ENCODE measurements at regions not wholly inside any gene's neighbourhood (a gene's known extent, or its start where the extent isn't known, plus 50 kb on each side); places are given as distances from the start of the nearest gene placed in this dataset.
"Not testable (repeated sequence)": the region's sequence is repeated elsewhere in the genome, so short reads cannot be mapped to it uniquely, and the experiment has no call there.

DNA sequence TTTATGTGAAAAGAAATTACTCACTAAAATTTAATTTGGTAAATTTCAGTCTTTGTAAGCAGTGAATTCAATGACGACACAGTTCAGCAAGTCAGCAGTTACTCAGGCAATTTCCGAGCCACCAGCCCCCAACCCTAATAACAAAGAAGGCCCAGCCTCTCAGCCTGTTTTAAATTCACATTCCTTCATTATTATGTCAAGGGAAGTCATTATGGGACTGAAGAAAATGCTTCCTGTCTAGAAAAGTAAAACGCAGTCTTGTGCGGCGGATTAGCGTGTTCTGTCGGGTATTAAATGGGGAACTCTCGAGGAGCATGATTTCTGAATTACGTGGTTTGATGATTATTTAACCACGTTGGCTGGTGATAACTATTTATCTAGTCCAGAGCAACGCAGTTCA is 177.6 kb downstream of the AIPL1 start:
- intact Hi-C loops (cut with DNase I; ENCODE audit: low total_unique reads) = no loop called here

DNA sequence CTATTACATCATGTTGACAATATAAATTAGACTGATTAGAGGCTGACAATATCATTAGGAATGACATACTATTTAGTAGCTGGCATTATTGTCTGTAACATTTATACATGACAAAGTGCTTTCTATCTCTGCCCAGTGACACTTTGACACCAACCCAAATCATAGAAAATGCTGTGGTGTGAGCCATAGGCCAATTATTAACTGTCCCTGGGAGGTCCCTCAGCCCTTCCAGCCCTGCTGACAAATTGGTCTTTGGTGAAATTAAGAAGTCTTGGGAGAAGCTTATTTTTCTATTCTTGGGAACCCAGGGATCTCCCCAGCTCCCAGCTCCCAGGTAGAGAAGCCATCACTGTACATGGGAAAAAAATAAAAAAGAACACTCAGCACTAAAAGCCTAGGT is 179.6 kb downstream of the AIPL1 start:
- Histone ChIP-seq H3K27ac (no peak overlapping the region), H3K27me3 (peaks cover 0 to 17% of the 10 kb centered on the region in 2 donors), H3K9me3 (no peaks in the 10 kb centered on the region), H3K4me1 (no peaks in the 10 kb centered on the region), H3K36me3 (no peaks in the 10 kb centered on the region), H3K4me3 (no peak overlapping the region)
- no peak for DNase-seq (ENCODE audit: low spot score in 2 of 2)
- TF ChIP-seq, protein P1, sequence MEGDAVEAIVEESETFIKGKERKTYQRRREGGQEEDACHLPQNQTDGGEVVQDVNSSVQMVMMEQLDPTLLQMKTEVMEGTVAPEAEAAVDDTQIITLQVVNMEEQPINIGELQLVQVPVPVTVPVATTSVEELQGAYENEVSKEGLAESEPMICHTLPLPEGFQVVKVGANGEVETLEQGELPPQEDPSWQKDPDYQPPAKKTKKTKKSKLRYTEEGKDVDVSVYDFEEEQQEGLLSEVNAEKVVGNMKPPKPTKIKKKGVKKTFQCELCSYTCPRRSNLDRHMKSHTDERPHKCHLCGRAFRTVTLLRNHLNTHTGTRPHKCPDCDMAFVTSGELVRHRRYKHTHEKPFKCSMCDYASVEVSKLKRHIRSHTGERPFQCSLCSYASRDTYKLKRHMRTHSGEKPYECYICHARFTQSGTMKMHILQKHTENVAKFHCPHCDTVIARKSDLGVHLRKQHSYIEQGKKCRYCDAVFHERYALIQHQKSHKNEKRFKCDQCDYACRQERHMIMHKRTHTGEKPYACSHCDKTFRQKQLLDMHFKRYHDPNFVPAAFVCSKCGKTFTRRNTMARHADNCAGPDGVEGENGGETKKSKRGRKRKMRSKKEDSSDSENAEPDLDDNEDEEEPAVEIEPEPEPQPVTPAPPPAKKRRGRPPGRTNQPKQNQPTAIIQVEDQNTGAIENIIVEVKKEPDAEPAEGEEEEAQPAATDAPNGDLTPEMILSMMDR (IDR thresholded peaks at IDR 0.05) = no peak
- no peak for TF ChIP-seq POLR2A (IDR thresholded peaks at IDR 0.05)
- TF ChIP-seq POLR2AphosphoS5 (IDR thresholded peaks at IDR 0.05) = no peak
- intact Hi-C loops (cut with DNase I; ENCODE audit: low total_unique reads) = no loop called here

More for the DNA sequence above, 177.6 kb downstream of the AIPL1 start:
- TF ChIP-seq, protein P1 (IDR thresholded peaks at IDR 0.05) = no peak
- no peak for TF ChIP-seq POLR2AphosphoS5 (IDR thresholded peaks at IDR 0.05)
- no peak for TF ChIP-seq POLR2A (IDR thresholded peaks at IDR 0.05)
- Histone ChIP-seq H3K36me3 (no peaks in the 10 kb centered on the region), H3K27me3 (peaks cover 0 to 21% of the 10 kb centered on the region in 2 donors), H3K4me3 (no peak overlapping the region), H3K27ac (no peak overlapping the region), H3K4me1 (no peaks in the 10 kb centered on the region), H3K9me3 (no peaks in the 10 kb centered on the region)
- no peak for DNase-seq (ENCODE audit: low spot score in 2 of 2)

DNA sequence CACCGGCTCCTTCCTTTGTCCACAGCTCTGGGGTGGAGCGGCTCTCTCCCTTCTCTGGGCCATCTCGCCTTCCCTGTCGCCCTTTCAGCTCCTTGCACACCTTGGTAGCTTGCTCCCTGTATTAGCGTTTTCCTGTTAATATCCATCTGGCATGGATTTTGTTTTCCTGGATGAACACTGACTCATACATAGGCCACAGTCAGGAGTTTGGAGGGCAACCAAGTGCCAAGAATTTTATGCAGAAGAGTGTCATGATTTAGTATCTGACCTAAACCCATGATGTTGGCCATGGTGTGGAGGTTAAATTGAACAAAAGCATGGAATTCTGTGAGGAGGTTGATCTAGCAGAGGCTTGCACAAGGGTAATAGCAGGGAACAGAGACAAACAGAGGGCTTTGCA is 180.9 kb downstream of the AIPL1 start:
- intact Hi-C loops (cut with DNase I; ENCODE audit: low total_unique reads) = no loop called here

DNA sequence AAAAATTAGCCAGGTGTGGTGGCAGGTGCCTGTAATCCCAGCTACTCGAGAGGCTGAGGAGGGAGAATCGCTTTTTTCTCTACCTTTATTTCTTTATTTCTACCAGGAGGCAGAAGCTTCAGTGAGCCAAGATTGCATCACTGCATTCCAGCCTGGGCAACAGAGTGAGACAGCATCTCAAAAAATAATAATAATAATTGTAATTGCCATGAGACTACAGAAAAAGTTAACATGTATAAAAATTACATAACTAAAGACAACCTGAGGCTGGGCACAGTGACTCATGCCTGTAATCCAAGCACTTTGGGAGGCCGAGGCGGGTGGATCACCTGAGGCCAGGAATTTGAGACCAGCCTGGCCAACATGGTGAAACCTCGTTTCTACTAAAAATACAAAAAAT is 181.5 kb downstream of the WSCD1 start:
- H3K9me3 ChIP-seq; DNase-seq (ENCODE audit: low spot score in 2 of 2); intact Hi-C loops (cut with DNase I; ENCODE audit: low total_unique reads); H3K4me3 ChIP-seq; H3K4me1 ChIP-seq; H3K36me3 ChIP-seq; H3K27ac ChIP-seq: not testable (repeated sequence)
- peaks cover 0 to 10% of the 10 kb centered on the region in 2 donors for H3K27me3 ChIP-seq

More for the DNA sequence above, 180.9 kb downstream of the AIPL1 start:
- Histone ChIP-seq H3K4me3 (no peak overlapping the region), H3K27me3 (peaks cover 0 to 17% of the 10 kb centered on the region in 2 donors), H3K36me3 (no peaks in the 10 kb centered on the region), H3K27ac (no peak overlapping the region), H3K9me3 (no peaks in the 10 kb centered on the region), H3K4me1 (no peaks in the 10 kb centered on the region)
- TF ChIP-seq POLR2A (IDR thresholded peaks at IDR 0.05) = no peak
- no peak for DNase-seq (ENCODE audit: low spot score in 2 of 2)

DNA sequence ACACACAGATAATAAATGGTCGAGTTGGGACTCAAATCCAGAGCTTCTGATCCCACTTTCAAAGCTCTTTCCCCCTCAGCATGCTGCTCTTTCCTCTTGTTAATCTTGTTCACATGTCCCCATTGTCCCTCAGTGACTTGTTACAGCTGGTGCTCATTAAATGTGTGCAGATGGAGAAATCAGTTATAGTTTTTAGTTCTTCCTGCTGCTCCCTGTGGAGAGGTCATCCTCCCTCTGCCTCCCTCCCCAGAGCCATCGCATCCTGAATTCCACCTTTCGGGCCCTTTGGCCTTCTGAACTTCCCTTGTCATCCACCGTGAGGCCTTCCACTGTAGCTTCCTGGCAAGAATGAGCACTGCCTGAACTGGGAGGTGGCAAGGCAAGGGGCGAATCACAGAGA is 179.6 kb downstream of the WSCD1 start:
- Histone ChIP-seq H3K9me3 (no peaks in the 10 kb centered on the region), H3K27me3 (peaks cover 0 to 3% of the 10 kb centered on the region in 2 donors), H3K4me1 (no peaks in the 10 kb centered on the region), H3K36me3 (no peaks in the 10 kb centered on the region), H3K4me3 (no peak overlapping the region), H3K27ac (no peak overlapping the region)
- DNase-seq (ENCODE audit: low spot score in 2 of 2) = no peak
- TF ChIP-seq, protein P1 (IDR thresholded peaks at IDR 0.05) = no peak
- TF ChIP-seq POLR2A (IDR thresholded peaks at IDR 0.05) = no peak
- TF ChIP-seq POLR2AphosphoS5 (IDR thresholded peaks at IDR 0.05) = no peak
- intact Hi-C loops (cut with DNase I; ENCODE audit: low total_unique reads) = no loop called here

DNA sequence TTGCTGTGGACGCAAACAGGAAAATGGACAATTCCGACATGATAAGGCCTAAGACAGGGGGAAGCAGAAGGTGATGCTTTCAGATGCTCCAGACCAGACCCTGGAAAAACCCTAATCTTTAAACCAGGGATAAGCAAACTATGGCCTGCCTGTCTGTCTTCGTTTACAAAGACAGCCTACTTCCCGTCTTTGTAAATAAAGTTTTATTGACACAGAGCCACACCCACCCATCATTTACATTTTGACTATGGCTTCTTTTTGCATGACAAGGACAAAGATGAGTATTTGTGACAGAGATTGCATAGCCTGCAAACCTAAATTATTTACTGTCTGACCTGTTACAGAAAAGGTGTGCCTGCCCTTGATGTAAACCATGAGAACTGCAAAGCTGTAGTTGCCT is 177.9 kb downstream of the WSCD1 start:
- TF ChIP-seq, protein P1 (IDR thresholded peaks at IDR 0.05) = no peak
- TF ChIP-seq POLR2A (IDR thresholded peaks at IDR 0.05) = no peak
- no peak for TF ChIP-seq POLR2AphosphoS5 (IDR thresholded peaks at IDR 0.05)

More for the DNA sequence above, 177.9 kb downstream of the WSCD1 start:
- intact Hi-C loops (cut with DNase I; ENCODE audit: low total_unique reads) = no loop called here
- no peak overlapping the region for H3K27ac ChIP-seq
- DNase-seq (ENCODE audit: low spot score in 2 of 2) = no peak
- H3K4me1 ChIP-seq = no peaks in the 10 kb centered on the region
- H3K4me3 ChIP-seq = no peak overlapping the region
- no peaks in the 10 kb centered on the region for H3K9me3 ChIP-seq
- H3K27me3 ChIP-seq = peaks cover 0 to 9% of the 10 kb centered on the region in 2 donors
- H3K36me3 ChIP-seq = no peaks in the 10 kb centered on the region
